Lower leg skin (tissue), 3 donors: ENCODE measurements at regions not wholly inside any gene's neighbourhood (a gene's known extent, or its start where the extent isn't known, plus 50 kb on each side); places are given as distances from the start of the nearest gene placed in this dataset.

Experiments
- CTCF ChIP-seq, 3 donors: fragments of 450-650 bp; IDR thresholded peaks; one replicate each; pipeline ENCODE4 v1.5.1; 2016; ENCODE audit warnings: antibody characterized with exemption in 3 of 3, mild to moderate bottlenecking in 3 of 3, moderate library complexity in 2 of 3
- POLR2A ChIP-seq, 2 donors: fragments of 450-650 bp; IDR thresholded peaks; one replicate each; pipeline ENCODE4 v1.6.1; 2016 to 2017; ENCODE audit warnings: antibody characterized with exemption in 2 of 2, mild to moderate bottlenecking in 1 of 2, moderate library complexity in 1 of 2

- TF ChIP-seq CTCF (IDR thresholded peaks at IDR 0.05) (no peak), POLR2A (IDR thresholded peaks at IDR 0.05) (no peak)
These were observed 368.7 kb downstream of the SLC4A3 start for GRCh38 chr2:219995991-219996765.
